Superior temporal gyrus (tissue), 1 donor: ENCODE measurements at regions not wholly inside any gene's neighbourhood (a gene's known extent, or its start where the extent isn't known, plus 50 kb on each side); places are given as distances from the start of the nearest gene placed in this dataset.

Experiments used
- DNase-seq: peaks from one replicate; pipeline ENCODE4 v3.0.0-alpha.2; 2016; ENCODE audit errors: extremely low spot score

- no peak for DNase-seq
Measured at GRCh38 chr6:54009052-54009654, 102.1 kb upstream of the MLIP start.

GRCh38 chr6:54010340-54011276, 100.6 kb upstream of the MLIP start:
- DNase-seq = no peak

- no peak for DNase-seq
Measured at GRCh38 chr6:54011277-54011648, 100.0 kb upstream of the MLIP start.

- DNase-seq = no peak
Measured at GRCh38 chr6:54013966-54014365, 97.3 kb upstream of the MLIP start.

- no peak for DNase-seq
Measured at GRCh38 chr6:54014440-54014839, 96.8 kb upstream of the MLIP start.

GRCh38 chr6:54017877-54018276, 93.4 kb upstream of the MLIP start:
- no peak for DNase-seq

- DNase-seq = no peak
Measured at GRCh38 chr6:54018722-54019121, 92.5 kb upstream of the MLIP start.

GRCh38 chr6:54019860-54020259, 91.4 kb upstream of the MLIP start:
- no peak for DNase-seq

- no peak for DNase-seq
Measured at GRCh38 chr6:54020334-54020733, 90.9 kb upstream of the MLIP start.

GRCh38 chr6:54026652-54027400, 84.4 kb upstream of the MLIP start:
- DNase-seq = no peak

- DNase-seq = no peak
Measured at GRCh38 chr6:54028170-54028569, 83.1 kb upstream of the MLIP start.

- DNase-seq = no peak
Measured at GRCh38 chr6:54029187-54029586, 82.1 kb upstream of the MLIP start.

GRCh38 chr6:54031169-54031568, 80.1 kb upstream of the MLIP start:
- DNase-seq = no peak

- no peak for DNase-seq
Measured at GRCh38 chr6:54037277-54037779, 73.9 kb upstream of the MLIP start.

GRCh38 chr6:54040545-54040944, 70.7 kb upstream of the MLIP start:
- no peak for DNase-seq

- no peak for DNase-seq
Measured at GRCh38 chr6:54041239-54041638, 70.0 kb upstream of the MLIP start.

- no peak for DNase-seq
Measured at GRCh38 chr6:54043360-54043759, 67.9 kb upstream of the MLIP start.

GRCh38 chr6:54044059-54044458, 67.2 kb upstream of the MLIP start:
- DNase-seq = peak; percentile 14

GRCh38 chr6:54048782-54049181, 62.5 kb upstream of the MLIP start:
- no peak for DNase-seq

GRCh38 chr6:54050750-54051149, 60.5 kb upstream of the MLIP start:
- DNase-seq = no peak

GRCh38 chr6:54053881-54054391, 57.3 kb upstream of the MLIP start:
- DNase-seq = peak; percentile 56

GRCh38 chr6:54056105-54056504, 55.1 kb upstream of the MLIP start:
- DNase-seq = no peak
